ENCODE measurements at regions not wholly inside any gene's neighbourhood (a gene's known extent, or its start where the extent isn't known, plus 50 kb on each side); places are given as distances from the start of the nearest gene placed in this dataset.

DNA sequence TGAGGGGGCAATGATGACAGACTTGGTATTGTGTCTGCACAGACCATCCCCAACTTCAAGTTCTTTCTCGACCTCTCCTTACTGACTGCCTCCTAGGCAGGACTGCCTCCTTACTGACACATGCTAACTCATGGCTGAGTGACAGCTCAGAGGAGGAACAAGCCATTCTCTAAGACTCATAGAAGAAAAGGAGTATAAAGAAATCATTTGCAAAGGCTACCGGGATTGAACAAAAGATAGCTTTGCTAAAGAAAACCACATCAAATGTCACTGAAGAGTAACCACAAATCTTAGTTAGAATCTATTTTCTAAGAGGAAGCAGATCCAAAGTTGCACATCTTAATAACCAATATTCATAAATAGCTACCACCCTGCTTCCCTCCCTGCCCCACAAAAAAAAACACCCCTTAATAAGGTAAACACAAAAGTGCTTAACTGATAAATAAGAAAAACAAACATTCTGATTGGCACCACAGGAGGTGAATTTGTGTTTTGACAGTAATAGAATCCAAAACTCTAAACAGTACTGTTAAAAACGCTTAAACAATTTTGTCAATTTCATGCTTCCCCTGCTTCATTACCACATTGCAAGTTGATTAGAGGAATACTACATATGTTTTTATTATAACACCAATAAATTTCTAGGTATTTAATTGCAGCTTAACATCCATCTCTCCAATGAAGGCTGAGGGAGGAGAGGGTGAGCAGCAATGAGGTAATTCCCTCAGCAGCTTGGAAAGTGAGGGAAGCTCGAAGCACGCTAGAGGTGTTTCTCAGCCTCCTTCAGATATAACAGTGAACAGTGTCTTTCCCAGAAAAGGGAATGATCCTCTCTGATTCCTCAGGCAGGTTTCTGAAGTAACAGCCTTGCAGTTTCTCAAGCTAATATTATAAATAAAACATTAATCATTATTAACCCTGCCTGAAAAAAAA, 160.0 kb downstream of the HNRNPD start:
- TF ChIP-seq, protein P1, sequence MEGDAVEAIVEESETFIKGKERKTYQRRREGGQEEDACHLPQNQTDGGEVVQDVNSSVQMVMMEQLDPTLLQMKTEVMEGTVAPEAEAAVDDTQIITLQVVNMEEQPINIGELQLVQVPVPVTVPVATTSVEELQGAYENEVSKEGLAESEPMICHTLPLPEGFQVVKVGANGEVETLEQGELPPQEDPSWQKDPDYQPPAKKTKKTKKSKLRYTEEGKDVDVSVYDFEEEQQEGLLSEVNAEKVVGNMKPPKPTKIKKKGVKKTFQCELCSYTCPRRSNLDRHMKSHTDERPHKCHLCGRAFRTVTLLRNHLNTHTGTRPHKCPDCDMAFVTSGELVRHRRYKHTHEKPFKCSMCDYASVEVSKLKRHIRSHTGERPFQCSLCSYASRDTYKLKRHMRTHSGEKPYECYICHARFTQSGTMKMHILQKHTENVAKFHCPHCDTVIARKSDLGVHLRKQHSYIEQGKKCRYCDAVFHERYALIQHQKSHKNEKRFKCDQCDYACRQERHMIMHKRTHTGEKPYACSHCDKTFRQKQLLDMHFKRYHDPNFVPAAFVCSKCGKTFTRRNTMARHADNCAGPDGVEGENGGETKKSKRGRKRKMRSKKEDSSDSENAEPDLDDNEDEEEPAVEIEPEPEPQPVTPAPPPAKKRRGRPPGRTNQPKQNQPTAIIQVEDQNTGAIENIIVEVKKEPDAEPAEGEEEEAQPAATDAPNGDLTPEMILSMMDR (conservative IDR thresholded peaks at IDR 0.05; ENCODE audit: low read length), result no peak
- H3K4me3 ChIP-seq (ENCODE audit: low read length), result no peak overlapping the region
- DNase-seq (ENCODE audit: low read depth), result no peak

DNA sequence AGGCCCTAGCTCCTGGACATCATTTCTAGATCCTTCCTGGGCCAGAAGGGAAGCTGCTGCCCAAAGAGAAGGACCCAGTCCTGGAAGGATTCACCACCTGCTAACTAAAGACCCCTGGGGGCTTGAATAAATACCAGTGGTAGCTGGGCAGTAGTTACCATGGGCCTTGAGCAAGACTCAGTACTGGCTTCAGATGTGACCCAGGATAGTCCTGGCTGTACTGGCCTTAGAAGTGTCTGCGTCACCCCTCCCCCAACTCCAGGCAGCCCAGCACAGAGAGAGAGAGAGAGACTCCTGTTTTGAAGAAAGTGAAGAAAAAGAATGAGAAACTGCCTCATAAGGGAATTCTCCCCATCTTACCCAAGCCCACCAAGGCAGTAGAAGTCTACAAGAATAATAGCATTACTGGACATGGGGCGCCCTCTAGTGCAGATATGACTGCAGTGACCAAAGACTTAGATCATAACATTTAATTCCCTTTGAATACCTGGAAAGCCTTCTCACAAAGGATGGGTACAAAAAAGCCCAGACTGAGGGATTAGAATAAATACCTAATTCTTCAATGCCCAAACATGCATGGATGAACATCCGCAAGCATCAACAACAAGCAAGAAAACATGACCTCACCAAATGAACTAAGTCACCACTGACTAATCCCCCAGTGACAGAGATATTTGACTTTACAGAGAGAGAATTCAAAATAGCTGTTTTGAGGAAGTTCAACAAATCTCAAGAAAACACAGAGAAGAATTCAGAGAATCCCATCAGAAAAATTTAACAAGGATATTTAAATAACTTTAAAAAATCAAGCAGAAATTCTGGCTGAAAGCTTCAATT, 171.8 kb downstream of the HNRNPD start:
- TF ChIP-seq, protein P1 (conservative IDR thresholded peaks at IDR 0.05; ENCODE audit: low read length), result peak; percentile 64
- peak; percentile 22 for DNase-seq (ENCODE audit: low read depth)
- no peak overlapping the region for H3K4me3 ChIP-seq (ENCODE audit: low read length)

DNA sequence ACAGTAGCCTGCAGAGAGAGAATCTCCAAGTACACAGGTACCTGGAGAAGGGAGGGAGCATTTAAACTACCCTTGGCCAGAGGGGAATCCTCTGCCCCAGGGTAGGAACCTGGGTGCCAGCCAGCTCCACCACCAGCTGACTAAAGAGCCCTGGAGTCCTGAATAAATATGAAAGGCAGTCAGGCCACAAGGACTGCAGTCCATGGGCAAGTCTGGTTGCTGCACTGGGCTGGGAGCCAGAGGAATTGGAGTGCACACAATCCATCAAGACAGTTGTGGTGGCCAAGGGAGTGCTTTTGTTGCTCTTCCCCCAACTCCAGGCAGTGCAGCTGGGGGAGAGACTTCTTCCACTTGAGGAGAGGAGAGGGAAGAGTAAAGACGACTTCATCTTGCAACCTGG, 172.5 kb downstream of the HNRNPD start:
- DNase-seq (ENCODE audit: low read depth), result peak; percentile 8
- no peak overlapping the region for H3K4me3 ChIP-seq (ENCODE audit: low read length)
- TF ChIP-seq, protein P1 (conservative IDR thresholded peaks at IDR 0.05; ENCODE audit: low read length), result no peak

DNA sequence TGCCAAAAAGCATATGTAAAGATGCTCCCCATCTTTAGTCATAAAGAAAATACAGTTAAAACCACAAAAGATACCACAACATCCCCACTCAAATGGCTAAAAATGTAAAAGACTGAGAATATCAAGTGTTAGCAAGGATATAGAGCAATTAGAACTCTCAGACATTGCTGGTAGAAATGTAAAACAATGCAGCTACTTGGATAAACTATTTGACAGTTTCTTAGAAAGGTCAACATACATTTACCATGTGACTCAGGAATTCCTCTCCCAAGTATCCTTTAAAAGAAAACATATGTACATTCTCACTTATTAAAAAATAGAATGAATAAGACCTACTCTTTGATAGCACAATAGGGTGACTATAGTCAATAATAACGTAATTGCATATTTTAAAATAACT, 173.7 kb downstream of the HNRNPD start:
- TF ChIP-seq, protein P1 (conservative IDR thresholded peaks at IDR 0.05; ENCODE audit: low read length), result no peak
- DNase-seq (ENCODE audit: low read depth), result no peak
- H3K4me3 ChIP-seq (ENCODE audit: low read length), result no peak overlapping the region

DNA sequence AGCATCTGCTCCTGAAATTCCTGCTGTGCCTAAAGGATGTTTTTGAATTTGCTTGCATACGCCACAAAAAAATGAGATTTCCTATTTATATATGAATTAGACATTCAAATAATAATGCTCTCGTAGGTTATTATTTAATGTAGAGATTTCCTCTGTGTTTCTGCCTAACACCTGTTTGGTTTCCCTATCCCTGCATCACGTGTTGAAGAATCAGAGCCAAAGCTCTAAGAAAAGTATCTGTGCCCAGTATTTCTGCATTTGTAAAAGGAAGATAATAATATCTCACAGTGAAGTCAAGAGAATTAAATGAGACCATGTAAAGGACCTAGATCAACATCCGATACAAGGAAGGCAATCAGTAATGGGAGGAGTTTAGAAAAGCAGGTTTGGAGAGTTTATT, 179.5 kb downstream of the HNRNPD start:
- TF ChIP-seq, protein P1 (conservative IDR thresholded peaks at IDR 0.05; ENCODE audit: low read length), result no peak
- no peak overlapping the region for H3K4me3 ChIP-seq (ENCODE audit: low read length)
- no peak for DNase-seq (ENCODE audit: low read depth)

DNA sequence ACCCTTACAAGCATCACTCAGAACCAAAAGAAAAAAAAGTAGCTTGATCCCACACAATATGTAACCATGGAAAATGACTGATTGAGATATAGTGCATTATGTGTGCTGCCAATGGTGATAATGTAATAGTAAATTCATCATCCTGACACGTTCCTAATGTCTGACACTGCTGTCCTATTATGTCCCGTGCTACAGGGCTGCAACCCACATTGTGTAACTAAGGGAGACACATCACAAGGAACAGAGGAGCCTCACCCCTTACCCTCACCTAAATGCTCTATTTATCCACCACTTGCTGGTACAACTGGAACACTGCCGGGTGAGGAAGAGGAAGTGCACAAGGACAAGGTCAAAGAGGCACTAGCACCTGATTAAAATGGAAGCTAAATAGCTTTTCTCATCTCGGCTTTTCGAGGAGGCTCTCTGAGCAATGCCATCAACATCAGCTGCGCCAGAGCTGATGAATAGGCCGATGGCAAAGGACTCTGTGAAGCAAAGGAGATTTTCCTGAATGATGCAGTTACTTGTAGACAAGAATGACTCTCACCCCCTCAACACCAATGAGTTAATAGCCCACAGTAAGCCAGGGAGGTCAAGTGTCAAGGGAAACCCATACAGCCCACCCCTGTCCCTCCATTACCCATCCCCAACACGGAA, 181.6 kb downstream of the HNRNPD start:
- TF ChIP-seq, protein P1 (conservative IDR thresholded peaks at IDR 0.05; ENCODE audit: low read length), result no peak
- H3K4me3 ChIP-seq (ENCODE audit: low read length), result no peak overlapping the region
- no peak for DNase-seq (ENCODE audit: low read depth)

Measured in AG10803 (cell line).